Kidney (tissue), 13 donors: ENCODE measurements at regions not wholly inside any gene's neighbourhood (a gene's known extent, or its start where the extent isn't known, plus 50 kb on each side); places are given as distances from the start of the nearest gene placed in this dataset.

Experiments
- DNase-seq, 5 donors: peaks; one replicate each; pipeline ENCODE4 v3.0.0-alpha.2; 2013 to 2020
- FAIRE-seq: peaks from 2 replicates; lab custom pipeline; 2012; peaks lifted over from hg19 to GRCh38; lab: Jason Lieb, UNC
- H3K27ac ChIP-seq, 2 donors: one replicate each; pipeline ENCODE4 v1.7.0; 2013; ENCODE audit warnings: low read depth in 2 of 2, low read length in 2 of 2, inconsistent platforms in 1 of 2
- H3K27me3 ChIP-seq: one replicate; pipeline ENCODE4 v1.7.1; 2013; ENCODE audit warnings: low read length, inconsistent platforms; ENCODE audit not compliant: control insufficient read depth, insufficient read depth
- H3K36me3 ChIP-seq, 3 donors: one replicate each; pipeline versions ENCODE4 v1.7.0 to v1.7.1; 2013; ENCODE audit warnings: low read length in 3 of 3, control low read depth in 1 of 3, inconsistent platforms in 1 of 3; ENCODE audit not compliant: insufficient read depth in 3 of 3, control insufficient read depth in 2 of 3
- H3K4me1 ChIP-seq, 3 donors: one replicate each; pipeline versions ENCODE4 v1.7.0 to v1.7.1; 2013; ENCODE audit warnings: low read length in 3 of 3, inconsistent platforms in 1 of 3, low read depth in 1 of 3; ENCODE audit not compliant: control insufficient read depth in 2 of 3, insufficient read depth in 2 of 3
- H3K4me3 ChIP-seq, 3 donors: one replicate each; pipeline versions ENCODE4 v1.7.0 to v1.8.1; 2013; ENCODE audit warnings: low read length in 3 of 3, control low read depth in 1 of 3, inconsistent platforms in 1 of 3
- H3K9ac ChIP-seq, 3 donors: one replicate each; pipeline versions ENCODE4 v1.7.0 to v1.7.1; 2013; ENCODE audit warnings: low read length in 3 of 3, control low read depth in 1 of 3, inconsistent platforms in 1 of 3
- H3K9me3 ChIP-seq, 3 donors: one replicate each; pipeline versions ENCODE4 v1.7.0 to v1.7.1; 2013; ENCODE audit warnings: low read length in 3 of 3, control low read depth in 1 of 3, inconsistent platforms in 1 of 3; ENCODE audit not compliant: control insufficient read depth in 2 of 3, insufficient read depth in 1 of 3
- intact Hi-C: fragments of 100-400 bp; cut with DNase I; formaldehyde crosslinking; loops from one replicate; pipeline ENCODE4 v1.11.1; 2022
- TF ChIP-seq, protein P1 (sequence below): IDR thresholded peaks from 3 replicates; pipeline ENCODE4 v1.5.1; 2012; ENCODE audit warnings: mild to moderate bottlenecking, moderate library complexity, borderline replicate concordance; ENCODE audit not compliant: insufficient read depth; ENCODE audit errors: extremely low read depth
- donor health status: control.
- donor health status: control.
- donor health status: control.
- donor health status: control.
- donor health status: control.
- donor health status: DM: yes; HTN: yes; CAD: no.
- donor health status: Normal renal cell carcinoma (clear cell type).

DNA sequence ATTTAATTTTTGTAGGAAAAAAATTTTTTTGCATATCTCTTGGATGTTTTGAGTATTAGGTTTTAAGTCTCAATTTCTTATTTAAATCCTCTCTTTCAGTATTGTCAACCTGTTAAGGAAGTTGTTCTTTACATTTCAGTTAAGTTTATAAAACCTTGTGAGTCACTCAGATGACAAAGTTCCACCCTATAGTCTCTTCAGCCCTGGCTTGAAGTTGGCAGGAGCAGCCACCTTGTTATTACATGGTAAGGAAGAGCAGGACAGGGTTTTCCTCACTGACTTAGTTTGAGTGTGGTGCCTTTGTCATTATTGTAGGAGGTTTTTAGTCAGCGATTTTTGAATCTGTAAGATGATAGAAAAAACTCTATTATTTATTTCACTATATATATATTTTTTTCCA is 2143.9 kb downstream of the MRPL39 start:
- Histone ChIP-seq H3K4me3 (no peak overlapping the region), H3K36me3 (no peaks in the 10 kb centered on the region), H3K27me3 (no peaks in the 10 kb centered on the region), H3K9ac (no peak overlapping the region), H3K4me1 (no peaks in the 10 kb centered on the region), H3K9me3 (no peaks in the 10 kb centered on the region), H3K27ac (no peak overlapping the region)
- TF ChIP-seq, protein P1, sequence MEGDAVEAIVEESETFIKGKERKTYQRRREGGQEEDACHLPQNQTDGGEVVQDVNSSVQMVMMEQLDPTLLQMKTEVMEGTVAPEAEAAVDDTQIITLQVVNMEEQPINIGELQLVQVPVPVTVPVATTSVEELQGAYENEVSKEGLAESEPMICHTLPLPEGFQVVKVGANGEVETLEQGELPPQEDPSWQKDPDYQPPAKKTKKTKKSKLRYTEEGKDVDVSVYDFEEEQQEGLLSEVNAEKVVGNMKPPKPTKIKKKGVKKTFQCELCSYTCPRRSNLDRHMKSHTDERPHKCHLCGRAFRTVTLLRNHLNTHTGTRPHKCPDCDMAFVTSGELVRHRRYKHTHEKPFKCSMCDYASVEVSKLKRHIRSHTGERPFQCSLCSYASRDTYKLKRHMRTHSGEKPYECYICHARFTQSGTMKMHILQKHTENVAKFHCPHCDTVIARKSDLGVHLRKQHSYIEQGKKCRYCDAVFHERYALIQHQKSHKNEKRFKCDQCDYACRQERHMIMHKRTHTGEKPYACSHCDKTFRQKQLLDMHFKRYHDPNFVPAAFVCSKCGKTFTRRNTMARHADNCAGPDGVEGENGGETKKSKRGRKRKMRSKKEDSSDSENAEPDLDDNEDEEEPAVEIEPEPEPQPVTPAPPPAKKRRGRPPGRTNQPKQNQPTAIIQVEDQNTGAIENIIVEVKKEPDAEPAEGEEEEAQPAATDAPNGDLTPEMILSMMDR = no peak
- FAIRE-seq (no peak), DNase-seq (no peak)
- intact Hi-C loops = no loop called here

DNA sequence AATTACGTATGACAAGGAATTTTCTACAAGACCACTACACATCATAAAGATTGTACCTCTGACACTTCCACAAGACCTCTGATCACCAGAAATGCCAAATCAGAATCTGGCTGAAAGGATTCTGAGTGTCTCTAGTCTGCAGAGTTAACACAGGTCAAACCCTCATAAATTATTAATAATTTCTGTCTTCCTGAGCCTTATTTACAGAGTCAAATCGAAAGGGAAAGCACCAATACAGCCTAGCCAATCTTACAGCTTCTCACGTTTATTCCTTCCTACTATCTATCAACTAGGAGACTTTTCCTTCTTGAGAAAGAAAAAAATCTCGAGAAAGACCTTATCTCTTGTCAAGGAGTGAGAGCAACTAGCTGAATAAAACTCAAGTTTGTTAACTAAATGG is 2151.6 kb downstream of the MRPL39 start:
- FAIRE-seq (no peak), DNase-seq (no peak)
- H3K9ac ChIP-seq = no peak overlapping the region
- intact Hi-C loops = no loop called here
- no peaks in the 10 kb centered on the region for H3K27me3 ChIP-seq
- no peaks in the 10 kb centered on the region for H3K36me3 ChIP-seq
- H3K4me1 ChIP-seq = no peaks in the 10 kb centered on the region
- H3K4me3 ChIP-seq = no peak overlapping the region
- TF ChIP-seq, protein P1 = no peak
- H3K27ac ChIP-seq = no peak overlapping the region
- H3K9me3 ChIP-seq = no peaks in the 10 kb centered on the region

DNA sequence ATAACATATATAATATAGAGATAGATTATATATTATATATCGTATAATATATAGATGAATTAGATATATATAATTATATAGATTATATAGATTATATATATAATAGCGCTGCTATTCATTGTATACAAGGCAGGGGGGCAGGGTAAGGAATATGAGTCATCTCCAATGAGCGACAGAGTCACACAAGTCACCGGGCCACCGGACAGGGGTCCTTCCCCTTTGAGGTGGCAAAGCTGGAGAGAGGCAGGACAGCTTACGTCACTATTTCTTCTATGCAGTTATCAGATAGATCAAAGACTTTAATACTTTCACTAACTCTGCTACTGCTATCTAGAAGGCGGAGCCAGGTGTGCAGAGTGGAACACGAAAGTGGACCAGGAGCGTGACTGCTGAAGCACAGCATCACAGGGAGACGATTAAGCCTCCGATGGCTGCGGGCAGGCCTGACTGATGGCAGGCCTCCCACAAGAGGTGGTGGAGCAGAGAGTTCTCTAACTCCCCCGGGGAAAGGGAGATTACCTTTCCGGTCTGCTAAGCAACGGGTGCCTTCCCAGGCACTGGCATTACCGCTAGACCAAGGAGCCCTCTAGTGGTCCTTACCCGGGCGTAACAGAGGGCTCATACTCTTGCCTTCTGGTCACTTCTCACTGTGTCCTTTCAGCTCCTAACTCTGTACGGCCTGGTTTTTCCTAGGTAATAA is 2154.7 kb downstream of the MRPL39 start:
- no peaks in the 10 kb centered on the region for H3K4me1 ChIP-seq
- no peak overlapping the region for H3K4me3 ChIP-seq
- TF ChIP-seq, protein P1 = peak; percentile 14
- H3K9ac ChIP-seq = no peak overlapping the region
- intact Hi-C loops = no loop called here
- FAIRE-seq (no peak), DNase-seq (peak; percentile 36 to 79 (median 63))
- H3K27me3 ChIP-seq = no peaks in the 10 kb centered on the region
- no peaks in the 10 kb centered on the region for H3K9me3 ChIP-seq
- no peaks in the 10 kb centered on the region for H3K36me3 ChIP-seq
- H3K27ac ChIP-seq = no peak overlapping the region

DNA sequence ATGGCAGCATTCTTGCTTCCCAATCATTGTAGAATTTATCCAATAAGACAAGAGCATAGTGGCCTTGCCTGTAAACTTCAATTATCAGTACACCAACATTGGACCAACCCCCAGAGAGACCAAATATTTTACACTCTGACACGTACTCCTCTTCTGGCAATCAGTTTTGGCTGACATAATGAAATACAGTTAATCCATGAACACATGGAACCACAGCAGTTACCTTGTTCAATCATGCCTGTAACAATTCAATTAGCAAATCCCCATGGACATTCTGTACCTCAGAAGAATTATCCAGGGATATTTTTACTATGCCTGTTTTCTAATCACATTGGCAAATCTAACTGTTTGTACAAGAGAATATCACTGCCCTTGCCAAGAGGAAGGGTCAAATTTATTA is 2162.0 kb downstream of the MRPL39 start:
- no peak overlapping the region for H3K4me3 ChIP-seq
- no peaks in the 10 kb centered on the region for H3K36me3 ChIP-seq
- DNase-seq = no peak
- no peaks in the 10 kb centered on the region for H3K9me3 ChIP-seq
- H3K27ac ChIP-seq = no peak overlapping the region
- H3K4me1 ChIP-seq = no peaks in the 10 kb centered on the region
- intact Hi-C loops = no loop called here
- TF ChIP-seq, protein P1 = no peak
- no peak overlapping the region for H3K9ac ChIP-seq
- no peak for FAIRE-seq
- no peaks in the 10 kb centered on the region for H3K27me3 ChIP-seq
